ENCODE measurements at regions not wholly inside any gene's neighbourhood (a gene's known extent, or its start where the extent isn't known, plus 50 kb on each side); places are given as distances from the start of the nearest gene placed in this dataset.

DNA sequence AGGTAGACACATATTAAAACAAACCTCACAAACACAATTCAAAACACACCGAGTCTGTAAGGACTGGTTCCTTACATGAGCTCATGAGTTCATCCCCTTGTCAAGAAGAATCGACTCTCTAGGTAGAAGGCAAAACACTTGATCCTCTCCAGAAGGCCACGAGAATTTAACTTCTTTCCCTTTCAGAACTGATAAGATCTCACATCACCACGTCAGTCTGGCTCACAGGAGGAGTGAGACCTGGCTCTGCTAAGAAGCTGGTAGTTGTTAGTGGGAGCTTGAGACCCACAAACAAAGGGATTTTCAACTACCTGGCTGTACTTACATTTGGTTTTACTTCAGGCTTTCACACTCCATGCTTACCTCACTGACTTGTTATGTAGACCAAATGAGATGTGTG lies 459.2 kb downstream of the ARHGEF28 start:
- TF ChIP-seq, protein P1, sequence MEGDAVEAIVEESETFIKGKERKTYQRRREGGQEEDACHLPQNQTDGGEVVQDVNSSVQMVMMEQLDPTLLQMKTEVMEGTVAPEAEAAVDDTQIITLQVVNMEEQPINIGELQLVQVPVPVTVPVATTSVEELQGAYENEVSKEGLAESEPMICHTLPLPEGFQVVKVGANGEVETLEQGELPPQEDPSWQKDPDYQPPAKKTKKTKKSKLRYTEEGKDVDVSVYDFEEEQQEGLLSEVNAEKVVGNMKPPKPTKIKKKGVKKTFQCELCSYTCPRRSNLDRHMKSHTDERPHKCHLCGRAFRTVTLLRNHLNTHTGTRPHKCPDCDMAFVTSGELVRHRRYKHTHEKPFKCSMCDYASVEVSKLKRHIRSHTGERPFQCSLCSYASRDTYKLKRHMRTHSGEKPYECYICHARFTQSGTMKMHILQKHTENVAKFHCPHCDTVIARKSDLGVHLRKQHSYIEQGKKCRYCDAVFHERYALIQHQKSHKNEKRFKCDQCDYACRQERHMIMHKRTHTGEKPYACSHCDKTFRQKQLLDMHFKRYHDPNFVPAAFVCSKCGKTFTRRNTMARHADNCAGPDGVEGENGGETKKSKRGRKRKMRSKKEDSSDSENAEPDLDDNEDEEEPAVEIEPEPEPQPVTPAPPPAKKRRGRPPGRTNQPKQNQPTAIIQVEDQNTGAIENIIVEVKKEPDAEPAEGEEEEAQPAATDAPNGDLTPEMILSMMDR (IDR thresholded peaks at IDR 0.05; ENCODE audit: control extremely low read depth in 1 of 3, insufficient read depth in 1 of 3, low read depth in 1 of 3, low read length in 3 of 3) = no peak
- TF ChIP-seq CREB1 (IDR thresholded peaks at IDR 0.05) (no peak), POLR2A (IDR thresholded peaks at IDR 0.05; ENCODE audit: control extremely low read depth in 1 of 2, low read depth in 2 of 2, low read length in 2 of 2) (no peak), TAF7 (optimal IDR thresholded peaks at IDR 0.05; ENCODE audit: borderline replicate concordance, low read depth, low read length) (no peak), ZNF274 (IDR thresholded peaks at IDR 0.05; ENCODE audit: borderline replicate concordance, extremely low read depth, low read length) (no peak), JUND (IDR thresholded peaks at IDR 0.05; ENCODE audit: low read length) (no peak), POLR2AphosphoS5 (IDR thresholded peaks at IDR 0.05; ENCODE audit: low read depth, low read length) (no peak), PHF8 (conservative IDR thresholded peaks at IDR 0.05; ENCODE audit: low read depth, low read length) (no peak), TCF12 (IDR thresholded peaks at IDR 0.05; ENCODE audit: low read depth, low read length) (no peak), SRF (IDR thresholded peaks at IDR 0.05; ENCODE audit: low read depth, low read length) (no peak), NRF1 (IDR thresholded peaks at IDR 0.05; ENCODE audit: low read depth, low read length) (no peak), TEAD4 (IDR thresholded peaks at IDR 0.05; ENCODE audit: low read depth, low read length) (no peak), MAFK (IDR thresholded peaks at IDR 0.05; ENCODE audit: low read depth, low read length) (no peak)
- TF ChIP-seq, protein P2, sequence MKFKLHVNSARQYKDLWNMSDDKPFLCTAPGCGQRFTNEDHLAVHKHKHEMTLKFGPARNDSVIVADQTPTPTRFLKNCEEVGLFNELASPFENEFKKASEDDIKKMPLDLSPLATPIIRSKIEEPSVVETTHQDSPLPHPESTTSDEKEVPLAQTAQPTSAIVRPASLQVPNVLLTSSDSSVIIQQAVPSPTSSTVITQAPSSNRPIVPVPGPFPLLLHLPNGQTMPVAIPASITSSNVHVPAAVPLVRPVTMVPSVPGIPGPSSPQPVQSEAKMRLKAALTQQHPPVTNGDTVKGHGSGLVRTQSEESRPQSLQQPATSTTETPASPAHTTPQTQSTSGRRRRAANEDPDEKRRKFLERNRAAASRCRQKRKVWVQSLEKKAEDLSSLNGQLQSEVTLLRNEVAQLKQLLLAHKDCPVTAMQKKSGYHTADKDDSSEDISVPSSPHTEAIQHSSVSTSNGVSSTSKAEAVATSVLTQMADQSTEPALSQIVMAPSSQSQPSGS (IDR thresholded peaks at IDR 0.05; ENCODE audit: low read length) = no peak
